Activated CD4-positive, alpha-beta T cell treated with anti-CD3 and anti-CD28 coated beads, Interleukin-2, amount 10 ng/mL, durations not matched to agents 24 days and 14 days (primary cell): ENCODE measurements at regions not wholly inside any gene's neighbourhood (a gene's known extent, or its start where the extent isn't known, plus 50 kb on each side); places are given as distances from the start of the nearest gene placed in this dataset.

ENCODE experiments used
- DNase-seq: peaks from one replicate; pipeline ENCODE4 v3.0.0; 2022
- H3K27ac Mint-ChIP-seq: one replicate; pipeline ENCODE4 v1.8.0; 2022; ENCODE audit warnings: mild to moderate bottlenecking, mixed read lengths
- H3K27me3 Mint-ChIP-seq: one replicate; pipeline ENCODE4 v1.8.0; 2022; ENCODE audit warnings: mixed read lengths
- H3K36me3 Mint-ChIP-seq: one replicate; pipeline ENCODE4 v1.8.0; 2022; ENCODE audit warnings: low read depth, mild to moderate bottlenecking, mixed read lengths
- H3K4me1 Mint-ChIP-seq: one replicate; pipeline ENCODE4 v1.8.0; 2021; ENCODE audit warnings: mixed read lengths
- H3K4me3 Mint-ChIP-seq: one replicate; pipeline ENCODE4 v1.8.0; 2022; ENCODE audit warnings: mild to moderate bottlenecking, moderate library complexity, mixed read lengths
- H3K9me3 Mint-ChIP-seq: one replicate; pipeline ENCODE4 v1.8.0; 2021; ENCODE audit warnings: mixed read lengths
- intact Hi-C: fragments of 100-400 bp; cut with micrococcal nuclease; formaldehyde crosslinking; loops from one replicate; pipeline ENCODE4 v1.15.1; 2023

- intact Hi-C loops: no loop called here
- no peaks in the 10 kb centered on the region for H3K9me3 Mint-ChIP-seq
- no peaks in the 10 kb centered on the region for H3K4me1 Mint-ChIP-seq
- DNase-seq: no peak
- no peak overlapping the region for H3K4me3 Mint-ChIP-seq
- H3K27ac Mint-ChIP-seq: no peak overlapping the region
- no peaks in the 10 kb centered on the region for H3K36me3 Mint-ChIP-seq
- H3K27me3 Mint-ChIP-seq: no peaks in the 10 kb centered on the region
These were observed 891.5 kb upstream of the ADGRL2 start for GRCh38 chr1:80909172-80909784.

GRCh38 chr1:80896781-80897356 lies 903.9 kb upstream of the ADGRL2 start:
- DNase-seq: no peak
- Mint-ChIP-seq H3K4me1 (no peaks in the 10 kb centered on the region), H3K4me3 (no peak overlapping the region), H3K36me3 (no peaks in the 10 kb centered on the region), H3K27ac (no peak overlapping the region), H3K9me3 (no peaks in the 10 kb centered on the region), H3K27me3 (no peaks in the 10 kb centered on the region)
- intact Hi-C loops: no loop called here

- Mint-ChIP-seq H3K4me3 (no peak overlapping the region), H3K4me1 (no peaks in the 10 kb centered on the region)
- intact Hi-C loops: no loop called here
These were observed 905.8 kb upstream of the ADGRL2 start for GRCh38 chr1:80894921-80895320.

GRCh38 chr1:80893115-80893514 lies 907.6 kb upstream of the ADGRL2 start:
- Mint-ChIP-seq H3K4me3 (no peak overlapping the region), H3K4me1 (no peaks in the 10 kb centered on the region), H3K36me3 (no peaks in the 10 kb centered on the region), H3K27ac (no peak overlapping the region), H3K9me3 (no peaks in the 10 kb centered on the region), H3K27me3 (no peaks in the 10 kb centered on the region)
- intact Hi-C loops: no loop called here
- DNase-seq: no peak

More at GRCh38 chr1:80894921-80895320, 905.8 kb upstream of the ADGRL2 start:
- DNase-seq: no peak
- Mint-ChIP-seq H3K36me3 (no peaks in the 10 kb centered on the region), H3K27ac (no peak overlapping the region), H3K27me3 (no peaks in the 10 kb centered on the region), H3K9me3 (no peaks in the 10 kb centered on the region)

GRCh38 chr1:80892539-80892938 lies 908.2 kb upstream of the ADGRL2 start:
- Mint-ChIP-seq H3K27me3 (no peaks in the 10 kb centered on the region), H3K4me3 (no peak overlapping the region), H3K4me1 (no peaks in the 10 kb centered on the region), H3K27ac (no peak overlapping the region), H3K9me3 (no peaks in the 10 kb centered on the region), H3K36me3 (no peaks in the 10 kb centered on the region)
- intact Hi-C loops: no loop called here
- DNase-seq: no peak

GRCh38 chr1:80891871-80892270 lies 908.9 kb upstream of the ADGRL2 start:
- Mint-ChIP-seq H3K9me3 (no peaks in the 10 kb centered on the region), H3K4me1 (no peaks in the 10 kb centered on the region), H3K27ac (no peak overlapping the region), H3K4me3 (no peak overlapping the region), H3K36me3 (no peaks in the 10 kb centered on the region), H3K27me3 (no peaks in the 10 kb centered on the region)
- DNase-seq: no peak
- intact Hi-C loops: no loop called here

GRCh38 chr1:80882553-80882952 lies 918.2 kb upstream of the ADGRL2 start:
- Mint-ChIP-seq H3K4me3 (no peak overlapping the region), H3K4me1 (no peaks in the 10 kb centered on the region), H3K9me3 (no peaks in the 10 kb centered on the region), H3K27me3 (no peaks in the 10 kb centered on the region), H3K27ac (no peak overlapping the region), H3K36me3 (no peaks in the 10 kb centered on the region)
- no peak for DNase-seq
- intact Hi-C loops: no loop called here

- intact Hi-C loops: no loop called here
- Mint-ChIP-seq H3K9me3 (no peaks in the 10 kb centered on the region), H3K4me1 (no peaks in the 10 kb centered on the region), H3K27me3 (no peaks in the 10 kb centered on the region), H3K27ac (no peak overlapping the region), H3K36me3 (no peaks in the 10 kb centered on the region), H3K4me3 (no peak overlapping the region)
- DNase-seq: no peak
These were observed 922.4 kb upstream of the ADGRL2 start for GRCh38 chr1:80878343-80878742.

- H3K4me3 Mint-ChIP-seq: no peak overlapping the region
- no peaks in the 10 kb centered on the region for H3K27me3 Mint-ChIP-seq
- no peaks in the 10 kb centered on the region for H3K36me3 Mint-ChIP-seq
- intact Hi-C loops: no loop called here
- H3K27ac Mint-ChIP-seq: no peak overlapping the region
- H3K4me1 Mint-ChIP-seq: no peaks in the 10 kb centered on the region
- no peaks in the 10 kb centered on the region for H3K9me3 Mint-ChIP-seq
- DNase-seq: no peak
These were observed 924.7 kb upstream of the ADGRL2 start for GRCh38 chr1:80876035-80876434.

- Mint-ChIP-seq H3K36me3 (no peaks in the 10 kb centered on the region), H3K4me1 (no peaks in the 10 kb centered on the region), H3K9me3 (no peaks in the 10 kb centered on the region), H3K4me3 (no peak overlapping the region), H3K27me3 (no peaks in the 10 kb centered on the region), H3K27ac (no peak overlapping the region)
- DNase-seq: no peak
- intact Hi-C loops: no loop called here
These were observed 931.4 kb upstream of the ADGRL2 start for GRCh38 chr1:80869299-80869698.

- intact Hi-C loops: no loop called here
- DNase-seq: no peak
- Mint-ChIP-seq H3K4me1 (no peaks in the 10 kb centered on the region), H3K36me3 (no peaks in the 10 kb centered on the region), H3K27ac (no peak overlapping the region), H3K4me3 (no peak overlapping the region), H3K9me3 (no peaks in the 10 kb centered on the region), H3K27me3 (no peaks in the 10 kb centered on the region)
These were observed 952.8 kb upstream of the ADGRL2 start for GRCh38 chr1:80847904-80848303.

- no peak for DNase-seq
- Mint-ChIP-seq H3K36me3 (no peaks in the 10 kb centered on the region), H3K27me3 (no peaks in the 10 kb centered on the region), H3K27ac (no peak overlapping the region), H3K9me3 (no peaks in the 10 kb centered on the region), H3K4me1 (no peaks in the 10 kb centered on the region), H3K4me3 (no peak overlapping the region)
- intact Hi-C loops: no loop called here
These were observed 953.8 kb upstream of the ADGRL2 start for GRCh38 chr1:80846966-80847365.

GRCh38 chr1:80842796-80843195 lies 957.9 kb upstream of the ADGRL2 start:
- Mint-ChIP-seq H3K27ac (no peak overlapping the region), H3K9me3 (peaks cover 3% of the 10 kb centered on the region), H3K27me3 (no peaks in the 10 kb centered on the region), H3K36me3 (no peaks in the 10 kb centered on the region), H3K4me1 (no peaks in the 10 kb centered on the region), H3K4me3 (no peak overlapping the region)
- DNase-seq: no peak
- intact Hi-C loops: no loop called here

- no peak overlapping the region for H3K4me3 Mint-ChIP-seq
- peaks cover 3% of the 10 kb centered on the region for H3K9me3 Mint-ChIP-seq
- no peaks in the 10 kb centered on the region for H3K27me3 Mint-ChIP-seq
- no peak overlapping the region for H3K27ac Mint-ChIP-seq
- intact Hi-C loops: no loop called here
- H3K36me3 Mint-ChIP-seq: no peaks in the 10 kb centered on the region
- no peak for DNase-seq
- no peaks in the 10 kb centered on the region for H3K4me1 Mint-ChIP-seq
These were observed 959.5 kb upstream of the ADGRL2 start for GRCh38 chr1:80841261-80841660.

- Mint-ChIP-seq H3K27ac (no peak overlapping the region), H3K36me3 (no peaks in the 10 kb centered on the region), H3K4me1 (no peaks in the 10 kb centered on the region), H3K9me3 (peaks cover 3% of the 10 kb centered on the region), H3K4me3 (no peak overlapping the region), H3K27me3 (no peaks in the 10 kb centered on the region)
- no peak for DNase-seq
- intact Hi-C loops: no loop called here
These were observed 963.7 kb upstream of the ADGRL2 start for GRCh38 chr1:80837066-80837465.
